Keratinocyte (primary cell): ENCODE measurements at regions not wholly inside any gene's neighbourhood (a gene's known extent, or its start where the extent isn't known, plus 50 kb on each side); places are given as distances from the start of the nearest gene placed in this dataset.

Experiments used
- DNase-seq: peaks from one replicate; pipeline ENCODE4 v3.0.0-alpha.2; 2011; ENCODE audit warnings: low read depth, missing footprints, low spot score
- FAIRE-seq: peaks from 2 replicates; lab custom pipeline; 2011; peaks lifted over from hg19 to GRCh38; lab: Jason Lieb, UNC
- H2AFZ ChIP-seq: 2 replicates; pipeline ENCODE4 v1.6.0; 2012; ENCODE audit warnings: low read length, control low read depth, inconsistent platforms; ENCODE audit not compliant: control insufficient read depth
- H3K27ac ChIP-seq: 2 replicates; pipeline ENCODE4 v1.5.1; 2011; ENCODE audit warnings: low read length; ENCODE audit not compliant: control insufficient read depth, insufficient read depth
- H3K27me3 ChIP-seq: 3 replicates; pipeline ENCODE4 v1.6.0; 2011; ENCODE audit warnings: low read length; ENCODE audit not compliant: control insufficient read depth, insufficient read depth; ENCODE audit errors: extremely low read depth
- H3K36me3 ChIP-seq, 2 experiments: 2 replicates in 1 of 2; 3 replicates in 1 of 2; pipeline ENCODE4 v1.5.1; 2011; ENCODE audit warnings: low read length in 2 of 2, mild to moderate bottlenecking in 1 of 2; ENCODE audit not compliant: control insufficient read depth in 2 of 2, insufficient read depth in 2 of 2; ENCODE audit errors: extremely low read depth in 1 of 2
- H3K4me1 ChIP-seq: 3 replicates; pipeline ENCODE4 v1.5.1; 2011; ENCODE audit warnings: low read length; ENCODE audit not compliant: control insufficient read depth, insufficient read depth; ENCODE audit errors: extremely low read depth
- H3K4me2 ChIP-seq: 3 replicates; pipeline ENCODE4 v1.6.0; 2011; ENCODE audit warnings: low read depth, low read length; ENCODE audit not compliant: control insufficient read depth, insufficient read depth; ENCODE audit errors: extremely low read depth
- H3K4me3 ChIP-seq, 3 experiments: fragments of 200-600 bp in 1 of 3; sonication (generic) in 1 of 3; 2 replicates in 2 of 3; 3 replicates in 1 of 3; pipeline ENCODE4 v1.5.1; 2011 to 2016; ENCODE audit warnings: low read length in 3 of 3, mild to moderate bottlenecking in 3 of 3, control low read depth in 2 of 3, inconsistent platforms in 1 of 3, low read depth in 1 of 3, mixed read lengths in 1 of 3, mixed run types in 1 of 3, moderate library complexity in 1 of 3; ENCODE audit not compliant: control insufficient read depth in 2 of 3, insufficient read depth in 2 of 3; ENCODE audit errors: extremely low read depth in 1 of 3
- H3K79me2 ChIP-seq: 2 replicates; pipeline ENCODE4 v1.6.0; 2012; ENCODE audit warnings: low read length; ENCODE audit not compliant: control insufficient read depth, insufficient read depth
- H3K9ac ChIP-seq: 3 replicates; pipeline ENCODE4 v1.6.0; 2011; ENCODE audit warnings: low read length; ENCODE audit not compliant: control insufficient read depth, insufficient read depth; ENCODE audit errors: extremely low read depth
- H3K9me1 ChIP-seq: 3 replicates; pipeline ENCODE4 v1.6.0; 2011; ENCODE audit warnings: low read length; ENCODE audit not compliant: control insufficient read depth, insufficient read depth; ENCODE audit errors: extremely low read depth
- H3K9me3 ChIP-seq: 2 replicates; pipeline ENCODE4 v1.5.1; 2012; ENCODE audit warnings: low read depth, low read length; ENCODE audit not compliant: control insufficient read depth
- H4K20me1 ChIP-seq: 3 replicates; pipeline ENCODE4 v1.6.0; 2011; ENCODE audit warnings: low read length; ENCODE audit not compliant: control insufficient read depth, insufficient read depth; ENCODE audit errors: extremely low read depth
- CTCF ChIP-seq, 3 experiments: IDR thresholded peaks in 1 of 3; conservative IDR thresholded peaks in 1 of 3; optimal IDR thresholded peaks in 1 of 3; 2 replicates in 2 of 3; 3 replicates in 1 of 3; pipeline versions ENCODE3 to v1.5.1; 2011; ENCODE audit warnings: low read length in 3 of 3, mild to moderate bottlenecking in 3 of 3, moderate library complexity in 2 of 3, control low read depth in 1 of 3, inconsistent platforms in 1 of 3; ENCODE audit not compliant: insufficient read depth in 2 of 3; ENCODE audit errors: extremely low read depth in 1 of 3
- EZH2 ChIP-seq: IDR thresholded peaks from one replicate; pipeline ENCODE4 v1.6.1; 2012; ENCODE audit warnings: inconsistent platforms, mild to moderate bottlenecking, low read length, moderate library complexity
- dilution Hi-C: fragments of 300-500 bp; cut with MboI; formaldehyde crosslinking; loops from one replicate; pipeline ENCODE4 v1.7.0; 2020; ENCODE audit warnings: low sequenced_read_pairs; ENCODE audit not compliant: extremely low pct_ligation_motif_present

- Histone ChIP-seq H3K9me3 (no peaks in the 10 kb centered on the region), H3K4me2 (no peak overlapping the region), H3K9me1 (no peaks in the 10 kb centered on the region), H3K79me2 (no peaks in the 10 kb centered on the region), H3K4me3 (no peak overlapping the region), H3K4me1 (peaks cover 6% of the 10 kb centered on the region), H4K20me1 (no peaks in the 10 kb centered on the region), H3K27ac (no peak overlapping the region), H3K9ac (no peak overlapping the region), H2AFZ (no peak overlapping the region), H3K27me3 (peaks cover 4% of the 10 kb centered on the region), H3K36me3 (no peaks in the 10 kb centered on the region)
- FAIRE-seq = no peak
- dilution Hi-C loops = no loop called here
- DNase-seq = no peak
- no peak for TF ChIP-seq EZH2
- no peak for TF ChIP-seq CTCF (optimal IDR thresholded peaks at IDR 0.05 in 1 of 3, IDR thresholded peaks at IDR 0.05 in 1 of 3, conservative IDR thresholded peaks at IDR 0.05 in 1 of 3; ENCODE audit: extremely low read depth in 1 of 3, insufficient read depth in 2 of 3, low read length in 3 of 3)
Measured at GRCh38 chr4:153137677-153138630, 66.3 kb upstream of the TRIM2 start.

GRCh38 chr4:153138736-153139135 is 65.5 kb upstream of the TRIM2 start:
- Histone ChIP-seq H3K27ac (no peak overlapping the region), H4K20me1 (no peaks in the 10 kb centered on the region), H3K9me3 (no peaks in the 10 kb centered on the region), H3K9ac (no peak overlapping the region), H3K79me2 (no peaks in the 10 kb centered on the region), H3K27me3 (peaks cover 4% of the 10 kb centered on the region), H3K4me2 (no peak overlapping the region), H3K4me1 (peaks cover 13% of the 10 kb centered on the region), H2AFZ (no peak overlapping the region), H3K4me3 (no peak overlapping the region), H3K36me3 (no peaks in the 10 kb centered on the region), H3K9me1 (no peaks in the 10 kb centered on the region)
- TF ChIP-seq EZH2 = no peak
- no peak for TF ChIP-seq CTCF (optimal IDR thresholded peaks at IDR 0.05 in 1 of 3, IDR thresholded peaks at IDR 0.05 in 1 of 3, conservative IDR thresholded peaks at IDR 0.05 in 1 of 3; ENCODE audit: extremely low read depth in 1 of 3, insufficient read depth in 2 of 3, low read length in 3 of 3)
- no peak for DNase-seq
- dilution Hi-C loops = no loop called here
- FAIRE-seq = no peak
